Stomach (tissue), 4 donors: ENCODE measurements at regions not wholly inside any gene's neighbourhood (a gene's known extent, or its start where the extent isn't known, plus 50 kb on each side); places are given as distances from the start of the nearest gene placed in this dataset.

ENCODE experiments used
- CTCF ChIP-seq, 7 experiments: fragments of 450-650 bp in 4 of 7; fragments of 200-600 bp in 3 of 7; sonication (generic) in 3 of 7; IDR thresholded peaks; one replicate each; pipeline ENCODE4 v1.5.1; 2016 to 2019; ENCODE audit warnings: antibody characterized with exemption in 7 of 7, control low read depth in 2 of 7, mild to moderate bottlenecking in 1 of 7
- POLR2AphosphoS5 ChIP-seq, 3 donors: sonication (generic); formaldehyde crosslinking; IDR thresholded peaks; one replicate each; pipeline ENCODE4 v1.6.1; 2016; ENCODE audit warnings: antibody characterized with exemption in 3 of 3

- TF ChIP-seq POLR2AphosphoS5 (IDR thresholded peaks at IDR 0.05) = no peak
- no peak for TF ChIP-seq CTCF (IDR thresholded peaks at IDR 0.05)
These were observed 653.3 kb downstream of the DIAPH3 start for GRCh38 chr13:59510386-59510785.
